SIG-M5 treated with dmso at 0.1 percent for 504 hours (cell line): ENCODE measurements at regions not wholly inside any gene's neighbourhood (a gene's known extent, or its start where the extent isn't known, plus 50 kb on each side); places are given as distances from the start of the nearest gene placed in this dataset.
"Not testable (repeated sequence)": the region's sequence is repeated elsewhere in the genome, so short reads cannot be mapped to it uniquely, and the experiment has no call there.

Experiments used
- DNase-seq: peaks from one replicate; lab custom pipeline; 2025; ENCODE audit not compliant: unreplicated experiment; lab: John Stamatoyannopoulos, UW

- DNase-seq: no peak
These were observed 97.1 kb downstream of the PLPPR4 start for GRCh38 chr1:99361406-99361805.

- DNase-seq: no peak
These were observed 99.2 kb downstream of the PLPPR4 start for GRCh38 chr1:99363531-99363930.

- no peak for DNase-seq
These were observed 100.8 kb downstream of the PLPPR4 start for GRCh38 chr1:99365141-99365540.

GRCh38 chr1:99365545-99365944 lies 101.3 kb downstream of the PLPPR4 start:
- no peak for DNase-seq

GRCh38 chr1:99369154-99369553 lies 104.9 kb downstream of the PLPPR4 start:
- DNase-seq: no peak

- no peak for DNase-seq
These were observed 106.2 kb downstream of the PLPPR4 start for GRCh38 chr1:99370476-99370875.

- no peak for DNase-seq
These were observed 107.1 kb downstream of the PLPPR4 start for GRCh38 chr1:99371413-99371812.

GRCh38 chr1:99374109-99374508 lies 109.8 kb downstream of the PLPPR4 start:
- no peak for DNase-seq

GRCh38 chr1:99374693-99375092 lies 110.4 kb downstream of the PLPPR4 start:
- not testable (repeated sequence) for DNase-seq

GRCh38 chr1:99384021-99384420 lies 119.7 kb downstream of the PLPPR4 start:
- DNase-seq: no peak

GRCh38 chr1:99385852-99386251 lies 121.6 kb downstream of the PLPPR4 start:
- DNase-seq: no peak

GRCh38 chr1:99396389-99396788 lies 132.1 kb downstream of the PLPPR4 start:
- no peak for DNase-seq

GRCh38 chr1:99397029-99397428 lies 132.7 kb downstream of the PLPPR4 start:
- no peak for DNase-seq

- no peak for DNase-seq
These were observed 133.6 kb downstream of the PLPPR4 start for GRCh38 chr1:99397863-99398262.

- not testable (repeated sequence) for DNase-seq
These were observed 137.3 kb downstream of the PLPPR4 start for GRCh38 chr1:99401556-99401955.

- DNase-seq: not testable (repeated sequence)
These were observed 140.1 kb downstream of the PLPPR4 start for GRCh38 chr1:99404399-99404798.

- not testable (repeated sequence) for DNase-seq
These were observed 141.0 kb downstream of the PLPPR4 start for GRCh38 chr1:99405325-99405724.

- DNase-seq: no peak
These were observed 142.7 kb downstream of the PLPPR4 start for GRCh38 chr1:99407018-99407417.

GRCh38 chr1:99424087-99424486 lies 159.8 kb downstream of the PLPPR4 start:
- DNase-seq: no peak

GRCh38 chr1:99429754-99430153 lies 165.5 kb downstream of the PLPPR4 start:
- DNase-seq: no peak

- no peak for DNase-seq
These were observed 174.5 kb downstream of the PLPPR4 start for GRCh38 chr1:99438656-99439230.

- DNase-seq: no peak
These were observed 175.3 kb downstream of the PLPPR4 start for GRCh38 chr1:99439433-99440075.
